CD4-positive, alpha-beta T cell (primary cell): ENCODE measurements at regions not wholly inside any gene's neighbourhood (a gene's known extent, or its start where the extent isn't known, plus 50 kb on each side); places are given as distances from the start of the nearest gene placed in this dataset.

ENCODE experiments used
- ATAC-seq: fragments of 200-7000 bp; cut with Tn5 transposase; one replicate; pipeline ENCODE4 v1.10.0; 2022; ENCODE audit warnings: mild to moderate bottlenecking; ENCODE audit not compliant: poor library complexity
- CTCF ChIA-PET: fragments of 350-600 bp; sonication (Branson Sonifier 250); formaldehyde crosslinking; loops from one replicate; lab custom pipeline; 2021; ENCODE audit warnings: antibody characterized with exemption, inconsistent platforms; lab: Charles Lee
- POLR2A ChIA-PET: fragments of 350-600 bp; sonication (Branson Sonifier 250); formaldehyde crosslinking; loops from one replicate; lab custom pipeline; 2021; ENCODE audit warnings: antibody characterized with exemption, inconsistent platforms; lab: Charles Lee
- DNase-seq, 14 experiments: peaks; one replicate each; pipeline ENCODE4 v3.0.0-alpha.2; 2013 to 2020; ENCODE audit warnings: mixed read lengths in 2 of 14
- H3K27ac ChIP-seq, 2 donors: one replicate each; pipeline versions ENCODE4 v1.5.1 to v1.7.0; 2013; ENCODE audit warnings: low read length in 2 of 2, low read depth in 1 of 2, mild to moderate bottlenecking in 1 of 2
- H3K27me3 ChIP-seq, 2 experiments: 1 replicate in 1 of 2; 2 replicates in 1 of 2; pipeline versions ENCODE4 v1.6.1 to v1.7.0; 2013; ENCODE audit warnings: low read length in 2 of 2, control low read depth in 1 of 2, mild to moderate bottlenecking in 1 of 2, moderate library complexity in 1 of 2; ENCODE audit not compliant: insufficient read depth in 2 of 2, control insufficient read depth in 1 of 2
- H3K36me3 ChIP-seq: one replicate; pipeline ENCODE4 v1.6.1; 2013; ENCODE audit warnings: low read length, control low read depth; ENCODE audit not compliant: insufficient read depth
- H3K4me1 ChIP-seq: one replicate; pipeline ENCODE4 v1.6.1; 2013; ENCODE audit warnings: low read length, control low read depth; ENCODE audit not compliant: insufficient read depth
- H3K4me3 ChIP-seq: one replicate; pipeline ENCODE4 v1.5.1; 2013; ENCODE audit warnings: mild to moderate bottlenecking, low read length, moderate library complexity
- H3K9me3 ChIP-seq, 2 experiments: 1 replicate in 1 of 2; 2 replicates in 1 of 2; pipeline versions ENCODE4 v1.6.1 to v1.7.0; 2013; ENCODE audit warnings: low read length in 2 of 2, mild to moderate bottlenecking in 2 of 2, control low read depth in 1 of 2, moderate library complexity in 1 of 2; ENCODE audit not compliant: control insufficient read depth in 1 of 2, insufficient read depth in 1 of 2
- H3K27ac Mint-ChIP-seq: one replicate; pipeline ENCODE4 v1.8.0; 2020; ENCODE audit warnings: mixed read lengths
- H3K27me3 Mint-ChIP-seq: one replicate; pipeline ENCODE4 v1.8.0; 2021; ENCODE audit warnings: mixed read lengths
- H3K36me3 Mint-ChIP-seq: one replicate; pipeline ENCODE4 v1.8.0; 2021; ENCODE audit warnings: low read depth, mixed read lengths
- H3K4me1 Mint-ChIP-seq: one replicate; pipeline ENCODE4 v1.8.0; 2021; ENCODE audit warnings: low read depth, mixed read lengths
- H3K4me3 Mint-ChIP-seq: one replicate; pipeline ENCODE4 v1.8.0; 2020; ENCODE audit warnings: mild to moderate bottlenecking, mixed read lengths
- H3K9me3 Mint-ChIP-seq: one replicate; pipeline ENCODE4 v1.8.0; 2020; ENCODE audit warnings: mixed read lengths
- CTCF ChIP-seq: fragments of 200-600 bp; IDR thresholded peaks from one replicate; pipeline ENCODE4 v1.8.0; 2022; ENCODE audit warnings: antibody characterized with exemption, mild to moderate bottlenecking
- intact Hi-C, 2 experiments: fragments of 100-400 bp; cut with DNase I in 1 of 2; cut with micrococcal nuclease in 1 of 2; formaldehyde crosslinking; loops; one replicate each; pipeline versions ENCODE4 v1.15.1 to v1.9.0; 2023 to 2025; cut with DNase I, micrococcal nuclease

- no peaks in the 10 kb centered on the region for H3K27me3 ChIP-seq
- ATAC-seq (no peak), DNase-seq (no peak)
- no peaks in the 10 kb centered on the region for H3K36me3 Mint-ChIP-seq
- H3K4me3 Mint-ChIP-seq = no peak overlapping the region
- no peaks in the 10 kb centered on the region for H3K9me3 ChIP-seq
- H3K9me3 Mint-ChIP-seq = no peaks in the 10 kb centered on the region
- no peak for TF ChIP-seq CTCF
- intact Hi-C loops = no loop called here
- ChIA-PET POLR2A (no interaction called here), CTCF (no interaction called here)
- H3K4me1 Mint-ChIP-seq = no peaks in the 10 kb centered on the region
- no peaks in the 10 kb centered on the region for H3K27me3 Mint-ChIP-seq
- no peak overlapping the region for H3K27ac ChIP-seq
- H3K36me3 ChIP-seq = no peaks in the 10 kb centered on the region
- no peaks in the 10 kb centered on the region for H3K4me1 ChIP-seq
- H3K27ac Mint-ChIP-seq = no peak overlapping the region
- H3K4me3 ChIP-seq = no peak overlapping the region
These were observed 271.6 kb upstream of the SGK1 start for GRCh38 chr6:134589512-134589911.

GRCh38 chr6:134588267-134588666 lies 270.4 kb upstream of the SGK1 start:
- Histone ChIP-seq H3K27ac (no peak overlapping the region), H3K36me3 (no peaks in the 10 kb centered on the region), H3K27me3 (no peaks in the 10 kb centered on the region), H3K4me1 (no peaks in the 10 kb centered on the region), H3K4me3 (no peak overlapping the region), H3K9me3 (no peaks in the 10 kb centered on the region)
- no peaks in the 10 kb centered on the region for H3K4me1 Mint-ChIP-seq
- intact Hi-C loops = no loop called here
- no peaks in the 10 kb centered on the region for H3K36me3 Mint-ChIP-seq
- ChIA-PET POLR2A (no interaction called here), CTCF (no interaction called here)
- TF ChIP-seq CTCF = no peak
- H3K27me3 Mint-ChIP-seq = no peaks in the 10 kb centered on the region
- H3K27ac Mint-ChIP-seq = no peak overlapping the region
- DNase-seq (no peak), ATAC-seq (no peak)
- no peak overlapping the region for H3K4me3 Mint-ChIP-seq
- H3K9me3 Mint-ChIP-seq = no peaks in the 10 kb centered on the region

GRCh38 chr6:134585517-134585873 lies 267.6 kb upstream of the SGK1 start:
- Mint-ChIP-seq H3K4me3 (no peak overlapping the region), H3K4me1 (no peaks in the 10 kb centered on the region), H3K9me3 (no peaks in the 10 kb centered on the region), H3K27ac (no peak overlapping the region), H3K27me3 (no peaks in the 10 kb centered on the region), H3K36me3 (no peaks in the 10 kb centered on the region)
- POLR2A ChIA-PET = interaction anchor here (0.7 kb wide), 1 partner anchor 394 kb away, joined by 3 read pairs; no protein-coding TSS in a partner anchor
- no peaks in the 10 kb centered on the region for H3K4me1 ChIP-seq
- TF ChIP-seq CTCF = no peak
- no peak overlapping the region for H3K4me3 ChIP-seq
- no peak for ATAC-seq
- intact Hi-C loops = no loop called here
- H3K27me3 ChIP-seq = no peaks in the 10 kb centered on the region
- H3K27ac ChIP-seq = no peak overlapping the region
- no peak for DNase-seq
- H3K36me3 ChIP-seq = no peaks in the 10 kb centered on the region
- CTCF ChIA-PET = no interaction called here
- H3K9me3 ChIP-seq = no peaks in the 10 kb centered on the region
